GM19023 (cell line): ENCODE measurements at regions not wholly inside any gene's neighbourhood (a gene's known extent, or its start where the extent isn't known, plus 50 kb on each side); places are given as distances from the start of the nearest gene placed in this dataset.

ENCODE experiments used
- ATAC-seq: cut with Tn5 transposase; IDR thresholded peaks from one replicate; pipeline ENCODE4 v1.9.1; 2021; ENCODE audit warnings: mild to moderate bottlenecking, moderate library complexity; ENCODE audit not compliant: unreplicated experiment

DNA sequence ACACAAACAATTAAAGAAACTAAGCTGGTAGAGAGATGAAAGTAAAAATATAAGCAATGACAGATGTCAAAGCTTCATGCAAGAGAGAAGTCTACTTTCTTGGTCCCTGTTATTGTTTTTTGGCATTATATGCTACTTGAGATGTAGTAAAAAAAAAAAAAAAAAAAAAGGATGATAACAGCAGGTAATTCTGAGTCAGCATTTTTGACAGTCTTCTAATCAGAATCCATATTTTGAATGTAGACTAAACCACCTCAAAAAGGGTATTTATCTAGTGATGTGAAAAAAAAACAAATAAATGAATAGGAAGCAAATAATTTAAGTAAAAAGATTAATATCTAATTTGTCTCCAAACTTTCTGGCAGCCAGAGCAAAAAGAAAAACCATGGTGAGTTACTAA, 422.2 kb upstream of the CPEB2 start:
- ATAC-seq = no peak

DNA sequence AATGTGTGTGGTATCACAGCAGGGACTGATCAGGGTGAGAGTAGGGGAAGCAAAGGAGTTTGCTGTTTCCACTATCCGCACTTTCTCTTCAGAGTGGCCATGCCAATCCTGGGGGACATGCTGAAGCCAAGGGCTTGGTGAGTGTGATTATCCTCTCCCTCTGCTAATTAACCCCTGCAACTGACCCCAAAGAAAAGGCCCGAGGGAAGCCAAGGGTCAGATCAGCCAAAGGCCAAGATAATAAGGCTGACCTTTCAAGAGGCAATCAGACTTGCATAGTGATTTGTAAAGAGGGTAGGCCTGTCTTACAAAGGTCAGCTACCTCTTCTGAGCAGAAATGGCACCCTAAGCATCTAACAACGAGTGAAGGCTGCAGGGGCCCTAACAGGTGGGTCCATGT, 420.5 kb upstream of the CPEB2 start:
- no peak for ATAC-seq

DNA sequence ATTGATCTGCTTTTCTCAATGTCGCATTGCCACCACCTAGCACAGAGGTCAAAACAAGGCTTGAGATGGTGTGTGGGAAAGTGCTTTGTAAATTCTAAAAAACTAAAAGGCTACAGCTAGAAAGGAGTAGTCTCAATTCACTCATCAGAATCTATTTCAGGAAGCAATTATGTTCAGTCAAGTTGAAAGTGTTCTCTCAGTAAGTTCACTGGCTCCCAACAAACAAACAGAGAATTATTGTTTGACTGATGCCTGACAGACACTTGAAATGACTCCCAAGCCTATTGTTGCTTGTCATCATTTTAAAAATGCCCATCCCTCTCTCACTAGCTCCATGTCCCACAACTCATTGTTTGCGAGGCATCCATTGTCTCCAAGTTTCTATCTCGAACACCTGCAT, 419.6 kb upstream of the CPEB2 start:
- no peak for ATAC-seq

GRCh38 chr4:14583331-14583730, 418.9 kb upstream of the CPEB2 start:
- ATAC-seq = no peak

DNA sequence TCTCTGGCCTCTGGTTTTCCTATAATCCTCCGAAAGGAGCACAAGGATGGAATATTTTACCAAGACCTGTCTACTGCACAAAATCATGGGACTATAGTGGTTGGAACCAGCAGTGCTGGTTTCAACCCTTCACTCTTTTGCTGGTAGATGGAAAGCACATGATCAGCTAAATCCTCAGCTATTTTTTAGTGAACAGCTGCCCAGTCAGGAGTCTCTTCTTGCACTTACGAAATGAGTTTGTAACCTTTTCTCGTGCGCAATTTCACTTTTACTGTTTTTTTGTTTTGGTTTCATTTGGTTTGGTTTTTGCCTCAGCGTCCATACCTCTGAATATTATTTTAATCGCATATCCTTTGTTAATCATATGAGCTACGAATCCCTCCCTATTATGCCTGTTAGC, 418.5 kb upstream of the CPEB2 start:
- no peak for ATAC-seq

GRCh38 chr4:14592950-14593349, 409.3 kb upstream of the CPEB2 start:
- ATAC-seq = no peak

GRCh38 chr4:14596028-14596427, 406.3 kb upstream of the CPEB2 start:
- no peak for ATAC-seq

DNA sequence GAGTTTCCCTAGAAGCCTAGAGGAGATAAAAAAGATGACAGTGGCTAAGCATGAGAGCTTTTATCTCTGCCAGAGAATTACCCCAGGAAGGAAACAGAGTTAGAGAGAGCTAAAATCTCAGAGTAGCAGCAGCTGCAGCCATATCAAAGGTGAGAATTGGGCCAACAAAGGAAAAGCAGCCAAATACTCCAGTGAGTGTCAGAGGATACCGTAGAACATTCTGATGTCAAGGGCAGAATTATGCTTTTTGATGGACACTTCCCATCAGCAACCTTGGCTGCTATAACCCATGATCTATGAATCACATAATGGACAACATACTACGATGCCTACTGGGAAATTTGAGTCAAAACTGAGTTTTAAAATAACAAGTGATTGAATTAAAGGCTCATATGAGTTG, 405.8 kb upstream of the CPEB2 start:
- ATAC-seq = no peak

DNA sequence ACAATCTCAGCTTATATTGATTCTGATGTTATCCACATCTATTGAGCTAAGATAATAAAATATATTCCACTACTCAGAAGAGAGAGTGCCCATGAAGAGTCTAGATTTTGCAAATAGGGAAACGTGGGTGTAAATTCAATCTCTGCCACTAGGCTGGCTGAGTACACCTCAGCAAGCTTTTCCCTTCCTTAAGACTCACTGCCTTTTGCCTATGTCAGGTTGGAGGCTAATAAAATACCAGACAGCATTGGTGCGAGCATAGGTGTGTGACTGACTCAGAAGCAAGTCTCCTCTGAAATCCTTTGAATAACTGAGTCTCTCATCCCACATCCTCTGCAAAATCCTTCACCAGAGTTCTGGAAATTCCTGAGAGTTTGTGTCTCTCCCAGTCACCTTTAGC, 405.4 kb upstream of the CPEB2 start:
- no peak for ATAC-seq

DNA sequence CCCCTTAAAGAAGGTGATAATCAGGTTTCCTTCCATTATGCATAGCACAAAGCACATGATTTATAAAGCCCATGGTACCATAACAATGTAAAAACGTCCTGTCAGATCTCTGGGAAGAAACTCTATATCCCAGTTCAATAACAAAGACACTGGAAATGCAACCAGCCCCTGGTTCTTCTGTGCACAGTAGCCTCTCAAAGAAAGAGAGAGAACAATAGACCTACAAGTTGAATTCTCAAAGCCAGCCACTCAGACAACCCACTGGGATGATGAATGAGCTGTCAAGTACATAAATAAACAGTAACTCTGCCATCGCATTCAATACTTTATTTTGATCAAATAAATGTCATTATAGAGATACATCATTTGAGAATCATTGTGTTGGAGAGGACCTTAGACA, 400.1 kb upstream of the CPEB2 start:
- no peak for ATAC-seq

- no peak for ATAC-seq
Measured at GRCh38 chr4:14607001-14607400, 395.3 kb upstream of the CPEB2 start.

GRCh38 chr4:14607578-14607977, 394.7 kb upstream of the CPEB2 start:
- ATAC-seq = no peak

DNA sequence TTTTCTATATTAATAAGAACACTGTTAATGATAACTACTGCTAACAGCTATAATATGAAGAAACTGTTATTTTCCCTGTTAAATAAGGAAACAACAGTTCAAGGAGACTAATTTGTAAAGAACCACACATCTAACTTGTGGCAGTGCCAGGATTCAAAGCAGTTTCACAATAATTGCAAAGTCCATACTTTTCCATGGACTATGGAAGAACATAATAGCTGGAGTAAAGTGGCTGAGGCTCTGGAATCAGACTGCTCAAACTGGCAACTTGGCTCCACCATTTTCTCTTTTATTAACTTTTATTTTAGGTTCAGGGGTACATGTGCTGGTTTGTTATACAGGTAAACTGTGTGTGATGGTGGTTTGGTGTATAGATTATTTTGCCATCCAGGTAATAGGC, 393.7 kb upstream of the CPEB2 start:
- no peak for ATAC-seq

DNA sequence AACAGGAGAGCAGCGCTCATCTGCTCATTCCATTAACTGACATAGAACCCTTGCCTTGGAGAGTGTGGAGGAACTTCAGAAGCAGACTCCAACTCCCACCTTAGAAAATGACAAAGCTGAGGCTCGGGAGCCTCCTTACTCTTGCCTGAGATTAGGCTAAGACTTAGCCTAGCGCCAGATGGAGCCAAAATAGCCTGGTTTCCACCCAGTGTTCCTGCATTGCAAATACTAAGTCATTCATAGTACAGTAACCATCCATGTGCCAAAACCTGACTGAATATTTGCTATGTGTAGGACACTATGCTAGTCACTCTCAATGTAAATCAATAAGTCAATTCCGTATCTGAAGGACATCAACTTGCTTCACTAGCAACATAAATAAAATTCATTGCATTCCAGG, 387.4 kb upstream of the CPEB2 start:
- no peak for ATAC-seq

DNA sequence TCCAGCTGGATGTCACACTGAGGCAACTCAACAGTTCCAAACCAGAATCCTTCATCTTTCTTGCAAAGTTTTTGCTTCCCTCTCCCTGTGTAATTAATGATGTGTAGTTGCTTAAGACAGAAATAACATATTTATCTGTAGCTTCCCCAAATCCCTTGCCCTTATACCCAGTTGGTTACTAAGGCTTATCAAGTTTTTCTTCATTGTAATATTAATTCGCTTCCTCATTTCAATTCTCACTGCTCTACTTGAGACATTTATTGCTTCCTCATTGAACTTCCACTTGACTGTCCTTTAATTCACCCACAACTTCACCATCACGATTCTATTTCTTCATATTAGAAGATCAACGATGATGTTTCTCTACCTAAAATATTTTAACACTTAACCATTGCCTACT, 386.6 kb upstream of the CPEB2 start:
- no peak for ATAC-seq

DNA sequence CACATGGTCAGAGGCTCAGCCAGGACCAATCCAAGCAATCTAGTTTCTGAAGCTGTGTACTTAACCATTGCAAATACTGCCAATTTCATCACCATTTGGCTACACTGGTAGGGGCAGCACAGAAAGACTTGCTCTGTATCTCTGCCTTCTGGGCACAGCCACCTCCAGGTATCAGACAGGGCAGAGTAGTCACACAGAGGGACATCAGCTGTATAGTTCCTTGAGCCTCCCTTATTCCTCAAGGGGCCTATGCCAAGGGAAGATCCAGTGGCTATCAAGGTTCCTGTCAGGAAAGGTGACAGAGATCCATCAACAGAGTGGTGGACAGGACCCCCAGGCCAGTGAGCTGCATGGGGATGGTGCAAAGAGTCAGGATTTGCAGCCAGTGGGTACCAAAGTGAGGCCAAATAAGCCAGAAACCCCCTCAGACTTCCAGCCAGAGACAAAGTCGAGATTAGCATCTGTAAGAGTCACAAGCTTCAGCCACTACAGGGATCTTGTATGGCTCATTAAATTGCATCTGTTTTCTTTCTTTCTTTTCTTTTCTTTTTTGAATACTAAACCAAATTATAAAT, 381.6 kb upstream of the CPEB2 start:
- no peak for ATAC-seq

DNA sequence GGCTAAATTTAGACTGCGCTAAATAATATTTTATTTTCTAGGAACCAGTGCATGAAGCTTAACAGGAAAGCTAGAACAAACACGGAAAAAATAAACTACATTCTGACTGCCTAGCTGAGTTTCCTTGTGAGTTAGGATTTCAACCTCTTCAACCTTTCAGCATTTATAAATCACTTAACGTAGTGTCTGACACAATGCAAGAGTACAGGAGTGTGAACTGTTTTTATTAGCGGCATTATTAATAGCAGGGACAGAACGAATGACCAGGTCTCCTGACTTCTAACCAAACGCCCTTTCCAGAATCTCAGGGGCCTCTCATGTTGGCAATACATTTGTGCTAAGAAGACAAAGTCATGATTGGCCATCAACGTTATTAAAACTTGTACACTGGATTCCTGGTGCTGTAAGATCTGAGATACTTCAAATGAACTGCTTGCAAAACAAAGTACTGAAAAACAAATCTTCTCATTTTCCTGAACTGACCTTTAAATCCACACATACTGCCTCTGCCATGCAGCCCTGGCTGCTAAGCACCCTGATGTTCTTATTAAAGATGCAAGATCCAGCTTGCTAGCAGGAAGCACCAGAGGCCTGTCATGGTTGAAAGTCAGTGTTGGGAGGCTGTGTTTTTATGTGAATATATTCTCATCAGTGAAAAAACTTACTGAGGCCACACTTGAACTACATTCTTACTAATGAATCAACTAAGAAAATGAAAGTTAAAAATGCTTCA, 380.4 kb upstream of the CPEB2 start:
- no peak for ATAC-seq

GRCh38 chr4:14627038-14627437, 375.2 kb upstream of the CPEB2 start:
- ATAC-seq = no peak

DNA sequence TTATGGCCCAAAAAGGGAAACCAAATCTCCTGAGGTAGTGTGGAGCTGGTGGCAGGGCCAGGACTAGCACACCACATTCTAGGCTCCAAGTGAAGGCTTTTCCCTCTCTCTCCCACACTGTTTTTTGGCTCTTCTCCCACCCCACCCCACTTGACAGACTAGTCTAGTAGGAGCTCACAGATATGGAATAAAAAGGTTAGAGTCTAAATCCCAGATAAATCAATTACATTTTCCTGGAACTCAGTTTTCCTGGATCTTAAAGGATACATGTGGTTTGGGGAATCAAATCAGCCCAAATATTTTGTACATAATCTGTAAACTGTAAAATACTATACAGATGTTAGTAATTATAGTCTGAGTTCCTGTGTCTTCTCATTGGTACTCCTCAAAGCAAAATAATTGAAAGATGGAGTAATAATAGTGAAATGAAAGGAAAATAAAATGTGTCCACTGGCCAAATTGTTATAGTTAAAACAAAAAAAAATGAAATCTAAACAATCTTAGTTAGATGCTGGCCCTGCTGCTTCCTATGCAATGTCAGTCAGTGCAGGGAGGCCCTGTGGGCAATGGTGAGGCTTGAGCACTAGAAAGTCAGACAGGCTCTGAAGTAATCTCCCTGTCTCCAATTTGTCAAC, 370.4 kb upstream of the CPEB2 start:
- ATAC-seq = no peak

DNA sequence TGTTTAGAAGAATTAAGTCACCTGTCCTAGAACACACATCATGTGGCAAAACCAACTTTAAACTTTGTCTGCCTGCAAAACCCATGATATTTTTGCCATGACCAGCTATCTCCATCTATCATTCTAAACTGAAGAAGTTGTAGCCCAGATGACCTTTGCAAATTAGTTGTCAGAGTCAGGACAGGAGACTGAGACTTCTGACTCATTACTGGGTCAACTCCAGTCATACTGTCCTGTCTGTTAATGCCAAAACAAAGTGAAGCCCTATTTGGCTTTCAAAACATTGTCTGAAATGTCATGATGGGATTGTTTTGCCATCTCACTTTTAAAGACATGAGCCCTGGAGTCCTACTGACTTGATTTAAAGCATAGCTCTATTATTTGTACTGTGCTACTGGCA, 365.7 kb upstream of the CPEB2 start:
- no peak for ATAC-seq

GRCh38 chr4:14640476-14640875, 361.8 kb upstream of the CPEB2 start:
- ATAC-seq = no peak

GRCh38 chr4:14641871-14642270, 360.4 kb upstream of the CPEB2 start:
- no peak for ATAC-seq
